Caco-2 (cell line): ENCODE measurements at regions not wholly inside any gene's neighbourhood (a gene's known extent, or its start where the extent isn't known, plus 50 kb on each side); places are given as distances from the start of the nearest gene placed in this dataset.

Experiments used
- BruUV-seq: library from RNA; stranded (reverse); fragments of 400-500 nt; replicated peaks from 2 replicates; lab custom pipeline; 2021; lab: Mats Ljungman, UMichigan
- CTCF ChIA-PET: fragments of 300-600 bp; sonication (Branson Sonifier 250); formaldehyde crosslinking; loops from one replicate; lab custom pipeline; 2022; ENCODE audit warnings: antibody characterized with exemption; lab: Charles Lee
- POLR2A ChIA-PET: fragments of 300-600 bp; sonication (Branson Sonifier 250); formaldehyde crosslinking; loops from one replicate; lab custom pipeline; 2022; ENCODE audit warnings: antibody characterized with exemption; lab: Charles Lee
- DNase-seq, 2 experiments: peaks; one replicate each; pipeline versions ENCODE4 v3.0.0 to v3.0.0-alpha.2; 2020 to 2022
- H3K27me3 ChIP-seq: replicated peaks from 2 replicates; pipeline ENCODE4 v1.6.0; 2011; ENCODE audit warnings: low read length; ENCODE audit not compliant: control insufficient read depth, insufficient read depth
- H3K36me3 ChIP-seq: 2 replicates; pipeline ENCODE4 v1.5.1; 2011; ENCODE audit warnings: low read length; ENCODE audit not compliant: control insufficient read depth, insufficient read depth
- H3K4me1 ChIP-seq: fragments of 250-450 bp; sonication (Bioruptor Pico); 2 replicates; pipeline ENCODE4 v1.5.1; 2020; ENCODE audit warnings: mild to moderate bottlenecking
- H3K4me3 ChIP-seq: 2 replicates; pipeline ENCODE4 v1.5.1; 2011; ENCODE audit warnings: low read depth, mild to moderate bottlenecking, control low read depth, low read length
- H3K9me3 ChIP-seq: fragments of 250-450 bp; sonication (Bioruptor Pico); 2 replicates; pipeline ENCODE4 v1.5.1; 2020; ENCODE audit warnings: mild to moderate bottlenecking, moderate library complexity
- H3K27ac Mint-ChIP-seq: one replicate; pipeline ENCODE4 v1.8.0; 2022; ENCODE audit warnings: mixed read lengths; ENCODE audit not compliant: unreplicated experiment
- H3K27me3 Mint-ChIP-seq: one replicate; pipeline ENCODE4 v1.8.0; 2022; ENCODE audit warnings: mixed read lengths; ENCODE audit not compliant: insufficient read depth, unreplicated experiment
- H3K36me3 Mint-ChIP-seq: one replicate; pipeline ENCODE4 v1.8.0; 2022; ENCODE audit warnings: mild to moderate bottlenecking, mixed read lengths; ENCODE audit not compliant: insufficient read depth, unreplicated experiment
- H3K4me1 Mint-ChIP-seq: one replicate; pipeline ENCODE4 v1.8.0; 2022; ENCODE audit warnings: low read depth, mixed read lengths; ENCODE audit not compliant: unreplicated experiment
- H3K4me3 Mint-ChIP-seq: one replicate; pipeline ENCODE4 v1.8.0; 2022; ENCODE audit warnings: mild to moderate bottlenecking, moderate library complexity, mixed read lengths; ENCODE audit not compliant: unreplicated experiment
- H3K9me3 Mint-ChIP-seq: one replicate; pipeline ENCODE4 v1.8.0; 2022; ENCODE audit warnings: mixed read lengths; ENCODE audit not compliant: unreplicated experiment
- CTCF ChIP-seq, 2 experiments: fragments of 200-600 bp in 1 of 2; IDR thresholded peaks; 1 replicate in 1 of 2; 2 replicates in 1 of 2; pipeline versions ENCODE4 v1.5.1 to v1.8.0; 2011 to 2022; ENCODE audit warnings: antibody characterized with exemption in 1 of 2, control low read depth in 1 of 2, inconsistent platforms in 1 of 2, low read depth in 1 of 2, low read length in 1 of 2, mild to moderate bottlenecking in 1 of 2, moderate library complexity in 1 of 2; ENCODE audit not compliant: insufficient read depth in 1 of 2, severe bottlenecking in 1 of 2, unreplicated experiment in 1 of 2
- intact Hi-C: fragments of 100-400 bp; cut with micrococcal nuclease; formaldehyde crosslinking; loops from one replicate; pipeline ENCODE4 v1.10.0; 2022; ENCODE audit not compliant: unreplicated experiment

- CTCF ChIA-PET, result interaction anchor here (1.3 kb wide), 1 partner anchor 239 kb away, joined by 3 read pairs; no protein-coding TSS in a partner anchor
- intact Hi-C loops, result no loop called here
- DNase-seq, result no peak
- Histone ChIP-seq H3K36me3 (no peaks in the 10 kb centered on the region), H3K27me3 (no peaks in the 10 kb centered on the region), H3K4me3 (no peak overlapping the region), H3K9me3 (no peaks in the 10 kb centered on the region), H3K4me1 (no peaks in the 10 kb centered on the region; the same call in 1 of the 2 replicates)
- no peak for TF ChIP-seq CTCF (IDR thresholded peaks at IDR 0.05; ENCODE audit: insufficient read depth in 1 of 2, low read depth in 1 of 2, low read length in 1 of 2, severe bottlenecking in 1 of 2, unreplicated experiment in 1 of 2)
- Mint-ChIP-seq H3K27ac (no peak overlapping the region), H3K4me3 (no peak overlapping the region), H3K36me3 (no peaks in the 10 kb centered on the region), H3K9me3 (peaks cover 13% of the 10 kb centered on the region), H3K4me1 (peaks cover 6% of the 10 kb centered on the region), H3K27me3 (peaks cover 10% of the 10 kb centered on the region)
- POLR2A ChIA-PET, result no interaction called here
- BruUV-seq, result no TSS peak
Measured at GRCh38 chr1:181429462-181429861, 53.9 kb upstream of the CACNA1E start.

GRCh38 chr1:181430015-181430885 is 53.1 kb upstream of the CACNA1E start:
- no peaks in the 10 kb centered on the region for H3K9me3 ChIP-seq
- DNase-seq, result no peak
- H3K27me3 ChIP-seq, result no peaks in the 10 kb centered on the region; the same call in 1 of the 2 replicates
- H3K36me3 Mint-ChIP-seq, result no peaks in the 10 kb centered on the region
- H3K27ac Mint-ChIP-seq, result no peak overlapping the region
- BruUV-seq, result no TSS peak
- no peaks in the 10 kb centered on the region for H3K36me3 ChIP-seq
- H3K9me3 Mint-ChIP-seq, result peaks cover 13% of the 10 kb centered on the region
- ChIA-PET CTCF (interaction anchor here (0.6 to 1.3 kb wide), 3 partner anchors 240 to 982 kb away, joined by 3 to 7 read pairs (median 3); no protein-coding TSS in a partner anchor), POLR2A (no interaction called here)
- intact Hi-C loops, result no loop called here
- no peak overlapping the region for H3K4me3 Mint-ChIP-seq
- H3K4me1 ChIP-seq, result no peaks in the 10 kb centered on the region
- TF ChIP-seq CTCF (IDR thresholded peaks at IDR 0.05; ENCODE audit: insufficient read depth in 1 of 2, low read depth in 1 of 2, low read length in 1 of 2, severe bottlenecking in 1 of 2, unreplicated experiment in 1 of 2), result no peak
- H3K4me1 Mint-ChIP-seq, result no peaks in the 10 kb centered on the region
- peaks cover 10% of the 10 kb centered on the region for H3K27me3 Mint-ChIP-seq
- H3K4me3 ChIP-seq, result no peak overlapping the region
